ENCODE measurements at regions not wholly inside any gene's neighbourhood (a gene's known extent, or its start where the extent isn't known, plus 50 kb on each side); places are given as distances from the start of the nearest gene placed in this dataset.

DNA sequence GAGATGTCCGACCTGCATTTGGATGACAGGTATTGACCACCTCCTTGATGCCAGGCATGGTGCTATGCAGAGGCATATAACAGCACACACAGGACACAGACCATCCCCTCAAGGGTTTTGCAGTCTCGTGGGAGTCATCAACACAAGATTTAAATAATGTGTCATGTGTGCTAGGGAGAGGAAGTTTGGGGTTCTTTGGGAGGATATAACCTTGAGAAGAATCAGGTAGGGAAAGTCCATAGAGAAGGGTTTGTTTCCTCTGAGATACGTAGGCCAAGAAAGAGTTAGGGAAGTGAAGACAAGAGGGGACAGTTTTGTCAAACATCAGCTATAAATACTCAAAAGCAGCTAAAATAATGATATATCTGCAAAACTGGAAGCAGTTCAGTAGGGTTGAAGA is 215.9 kb upstream of the RBFOX1 start:
- TF ChIP-seq, protein P1, sequence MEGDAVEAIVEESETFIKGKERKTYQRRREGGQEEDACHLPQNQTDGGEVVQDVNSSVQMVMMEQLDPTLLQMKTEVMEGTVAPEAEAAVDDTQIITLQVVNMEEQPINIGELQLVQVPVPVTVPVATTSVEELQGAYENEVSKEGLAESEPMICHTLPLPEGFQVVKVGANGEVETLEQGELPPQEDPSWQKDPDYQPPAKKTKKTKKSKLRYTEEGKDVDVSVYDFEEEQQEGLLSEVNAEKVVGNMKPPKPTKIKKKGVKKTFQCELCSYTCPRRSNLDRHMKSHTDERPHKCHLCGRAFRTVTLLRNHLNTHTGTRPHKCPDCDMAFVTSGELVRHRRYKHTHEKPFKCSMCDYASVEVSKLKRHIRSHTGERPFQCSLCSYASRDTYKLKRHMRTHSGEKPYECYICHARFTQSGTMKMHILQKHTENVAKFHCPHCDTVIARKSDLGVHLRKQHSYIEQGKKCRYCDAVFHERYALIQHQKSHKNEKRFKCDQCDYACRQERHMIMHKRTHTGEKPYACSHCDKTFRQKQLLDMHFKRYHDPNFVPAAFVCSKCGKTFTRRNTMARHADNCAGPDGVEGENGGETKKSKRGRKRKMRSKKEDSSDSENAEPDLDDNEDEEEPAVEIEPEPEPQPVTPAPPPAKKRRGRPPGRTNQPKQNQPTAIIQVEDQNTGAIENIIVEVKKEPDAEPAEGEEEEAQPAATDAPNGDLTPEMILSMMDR (optimal IDR thresholded peaks at IDR 0.05 in 1 of 3, IDR thresholded peaks at IDR 0.05 in 1 of 3, conservative IDR thresholded peaks at IDR 0.05 in 1 of 3; ENCODE audit: extremely low read depth in 1 of 3, insufficient read depth in 2 of 3, low read length in 3 of 3), result no peak
- no peak for TF ChIP-seq EZH2 (IDR thresholded peaks at IDR 0.05; ENCODE audit: low read length)

Data from keratinocyte (primary cell).